Lower lobe of right lung (tissue), 2 donors: ENCODE measurements at regions not wholly inside any gene's neighbourhood (a gene's known extent, or its start where the extent isn't known, plus 50 kb on each side); places are given as distances from the start of the nearest gene placed in this dataset.
A peak's percentile ranks its signal among the peaks of the same experiment; 100 is the strongest.

Source experiments
- ATAC-seq, 2 donors: fragments of 200-7000 bp; cut with Tn5 transposase; one replicate each; pipeline ENCODE4 v1.9.1; 2020 to 2022; ENCODE audit warnings: mild to moderate bottlenecking in 2 of 2, moderate library complexity in 2 of 2
- DNase-seq: peaks from one replicate; pipeline ENCODE4 v3.0.0-alpha.2; 2020
- H3K27ac ChIP-seq: fragments of 200-600 bp; one replicate; pipeline ENCODE4 v1.8.0; 2022
- H3K27me3 ChIP-seq: fragments of 200-600 bp; one replicate; pipeline ENCODE4 v1.8.0; 2022; ENCODE audit warnings: low read depth
- H3K36me3 ChIP-seq: fragments of 200-600 bp; one replicate; pipeline ENCODE4 v1.8.0; 2022; ENCODE audit warnings: mild to moderate bottlenecking
- H3K4me1 ChIP-seq: fragments of 200-600 bp; one replicate; pipeline ENCODE4 v1.8.0; 2022
- H3K4me3 ChIP-seq: fragments of 200-600 bp; one replicate; pipeline ENCODE4 v1.8.0; 2022; ENCODE audit warnings: mild to moderate bottlenecking
- H3K9me3 ChIP-seq: fragments of 200-600 bp; one replicate; pipeline ENCODE4 v1.8.0; 2022
- intact Hi-C: fragments of 100-400 bp; cut with DNase I; formaldehyde crosslinking; loops from one replicate; pipeline ENCODE4 v1.11.0; 2022
- TF ChIP-seq, protein P1 (sequence below): fragments of 200-600 bp; IDR thresholded peaks from one replicate; pipeline ENCODE4 v1.8.0; 2022; ENCODE audit warnings: antibody characterized with exemption, mild to moderate bottlenecking
- donor health status: DM: no; HTN: yes; CAD: no; lungs with severe emphysema.

DNA sequence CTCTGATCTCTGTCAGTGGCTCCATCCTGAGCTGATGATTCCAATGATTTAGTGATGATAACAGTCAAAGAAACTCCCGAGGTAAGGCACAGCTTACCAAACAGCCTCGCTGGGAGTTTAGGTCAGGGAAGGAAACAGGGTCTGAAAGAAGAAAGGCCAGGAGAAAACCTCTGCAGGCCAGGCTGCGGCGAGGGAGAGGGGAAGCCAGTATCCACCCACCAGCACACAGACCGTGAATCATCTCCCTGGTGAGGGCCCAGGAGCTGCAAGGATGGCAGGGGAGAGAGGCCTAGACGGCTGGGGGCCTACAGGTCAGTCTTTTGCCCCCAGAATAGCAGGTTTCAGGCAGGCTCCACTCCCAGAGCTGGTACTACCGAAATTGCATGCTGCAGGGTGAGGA is 590.5 kb downstream of the CCDC171 start:
- no peak for DNase-seq
- ATAC-seq: no peak
- Histone ChIP-seq H3K27ac (no peak overlapping the region), H3K27me3 (no peaks in the 10 kb centered on the region), H3K9me3 (no peaks in the 10 kb centered on the region), H3K4me3 (no peak overlapping the region), H3K36me3 (no peaks in the 10 kb centered on the region), H3K4me1 (no peaks in the 10 kb centered on the region)
- TF ChIP-seq, protein P1, sequence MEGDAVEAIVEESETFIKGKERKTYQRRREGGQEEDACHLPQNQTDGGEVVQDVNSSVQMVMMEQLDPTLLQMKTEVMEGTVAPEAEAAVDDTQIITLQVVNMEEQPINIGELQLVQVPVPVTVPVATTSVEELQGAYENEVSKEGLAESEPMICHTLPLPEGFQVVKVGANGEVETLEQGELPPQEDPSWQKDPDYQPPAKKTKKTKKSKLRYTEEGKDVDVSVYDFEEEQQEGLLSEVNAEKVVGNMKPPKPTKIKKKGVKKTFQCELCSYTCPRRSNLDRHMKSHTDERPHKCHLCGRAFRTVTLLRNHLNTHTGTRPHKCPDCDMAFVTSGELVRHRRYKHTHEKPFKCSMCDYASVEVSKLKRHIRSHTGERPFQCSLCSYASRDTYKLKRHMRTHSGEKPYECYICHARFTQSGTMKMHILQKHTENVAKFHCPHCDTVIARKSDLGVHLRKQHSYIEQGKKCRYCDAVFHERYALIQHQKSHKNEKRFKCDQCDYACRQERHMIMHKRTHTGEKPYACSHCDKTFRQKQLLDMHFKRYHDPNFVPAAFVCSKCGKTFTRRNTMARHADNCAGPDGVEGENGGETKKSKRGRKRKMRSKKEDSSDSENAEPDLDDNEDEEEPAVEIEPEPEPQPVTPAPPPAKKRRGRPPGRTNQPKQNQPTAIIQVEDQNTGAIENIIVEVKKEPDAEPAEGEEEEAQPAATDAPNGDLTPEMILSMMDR: no peak
- intact Hi-C loops: no loop called here

DNA sequence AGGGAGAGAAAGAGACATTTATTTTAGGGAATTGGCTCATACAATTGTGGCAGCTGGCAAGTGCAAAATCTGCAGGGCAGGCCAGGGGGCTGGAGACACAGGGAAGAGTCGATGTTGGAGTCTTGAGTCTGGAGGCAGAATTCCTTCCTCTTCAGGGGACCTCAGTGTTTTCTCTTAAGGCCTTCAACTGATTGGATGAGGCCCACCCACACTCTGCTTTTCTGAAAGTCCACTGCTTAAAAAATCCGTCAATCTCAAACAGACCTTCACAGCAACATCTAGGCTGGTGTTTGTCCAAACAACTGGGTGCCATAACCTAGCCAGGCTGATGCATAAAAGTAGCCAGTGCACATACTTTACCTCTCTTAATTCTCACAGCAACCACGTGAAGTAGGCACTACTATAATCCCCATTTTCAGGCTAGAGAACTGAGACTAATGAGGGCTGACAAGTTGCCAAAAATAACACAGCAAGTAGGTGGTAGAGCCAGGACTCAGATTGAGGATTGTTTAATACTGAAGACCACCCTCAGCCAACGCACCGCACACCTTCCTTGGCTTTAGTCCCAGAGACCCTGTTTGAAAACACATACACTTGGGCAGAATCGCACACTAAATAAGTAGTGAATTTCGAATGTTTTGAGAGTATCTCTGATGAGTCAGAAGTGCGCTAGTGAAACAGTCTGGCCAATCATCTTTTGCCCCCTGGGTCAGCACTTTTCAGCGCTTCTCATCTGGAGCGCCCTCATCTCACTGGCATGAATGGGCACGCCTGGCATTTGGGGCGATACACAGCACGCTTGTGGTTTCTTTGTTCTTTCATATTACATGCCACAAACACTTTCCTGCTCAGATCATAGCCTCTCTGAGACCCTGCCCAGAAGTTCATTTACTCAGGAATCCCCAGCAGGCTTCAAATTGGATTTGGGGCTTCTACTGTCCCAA is 591.4 kb downstream of the CCDC171 start:
- no peaks in the 10 kb centered on the region for H3K36me3 ChIP-seq
- DNase-seq: no peak
- H3K27me3 ChIP-seq: no peaks in the 10 kb centered on the region
- H3K4me3 ChIP-seq: no peak overlapping the region
- H3K4me1 ChIP-seq: no peaks in the 10 kb centered on the region
- ATAC-seq: no peak
- no peaks in the 10 kb centered on the region for H3K9me3 ChIP-seq
- TF ChIP-seq, protein P1: no peak
- H3K27ac ChIP-seq: no peak overlapping the region
- intact Hi-C loops: no loop called here

DNA sequence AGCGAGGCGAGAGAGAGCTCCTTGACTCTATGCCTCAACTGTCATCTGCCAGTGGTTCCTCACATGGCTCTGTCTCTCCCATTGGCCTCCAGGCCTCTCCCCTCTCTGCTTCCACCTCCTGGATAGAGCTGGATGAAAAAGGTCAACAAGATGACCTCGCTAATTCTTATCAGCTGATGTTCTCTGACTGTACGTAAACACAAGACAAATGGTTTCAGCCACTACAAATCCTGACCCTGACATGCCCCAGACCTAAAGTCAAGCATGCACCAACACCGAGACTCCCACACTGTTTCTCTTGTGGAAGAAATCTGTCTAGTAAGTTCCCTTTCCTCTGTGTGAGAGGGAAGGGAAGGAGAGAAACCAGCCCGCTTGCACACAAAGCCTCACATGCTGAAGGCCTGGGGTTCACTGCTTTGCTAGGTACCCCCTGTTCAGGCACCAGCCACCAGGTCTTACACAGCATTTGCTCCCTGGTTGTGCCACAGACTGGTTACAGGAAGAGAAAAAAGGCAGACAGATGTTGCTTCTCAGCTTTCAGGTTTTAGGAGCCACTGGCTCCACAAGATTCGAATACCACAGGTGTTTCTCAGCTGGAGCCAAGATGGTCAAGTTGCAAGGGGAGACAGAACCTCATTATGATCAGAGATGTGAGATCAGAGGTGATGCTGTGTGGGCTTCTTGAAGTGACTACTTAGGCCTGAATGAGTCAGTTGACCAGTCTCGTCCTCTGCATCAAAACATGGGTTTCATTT is 592.5 kb downstream of the CCDC171 start:
- intact Hi-C loops: no loop called here
- Histone ChIP-seq H3K4me1 (no peaks in the 10 kb centered on the region), H3K27me3 (no peaks in the 10 kb centered on the region), H3K9me3 (no peaks in the 10 kb centered on the region), H3K27ac (no peak overlapping the region), H3K36me3 (no peaks in the 10 kb centered on the region), H3K4me3 (no peak overlapping the region)
- TF ChIP-seq, protein P1: no peak
- peak in 1 of 2 donors; percentile 23 for ATAC-seq
- DNase-seq: no peak

DNA sequence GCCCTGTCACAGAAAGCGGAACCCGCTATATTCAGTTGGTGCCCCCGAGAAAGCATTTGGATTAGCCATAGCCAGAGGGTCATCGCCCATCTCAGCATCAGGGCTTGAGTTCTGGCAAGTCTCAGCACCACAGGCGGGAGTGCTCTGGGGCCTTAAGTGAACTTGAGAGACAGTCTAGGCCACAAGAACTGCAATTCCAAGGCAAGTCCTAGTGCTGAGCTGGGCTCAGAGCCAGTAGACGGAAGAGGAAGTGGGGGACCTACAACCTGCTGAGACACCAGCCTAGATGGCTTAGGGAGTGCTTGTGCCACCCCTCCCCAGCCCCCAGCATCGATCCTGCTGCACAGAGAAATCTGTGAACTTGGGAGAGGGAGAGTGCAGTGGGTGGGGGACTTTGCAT is 594.9 kb downstream of the CCDC171 start:
- no peak overlapping the region for H3K27ac ChIP-seq
- TF ChIP-seq, protein P1: no peak
- H3K27me3 ChIP-seq: no peaks in the 10 kb centered on the region
- intact Hi-C loops: no loop called here
- H3K36me3 ChIP-seq: no peaks in the 10 kb centered on the region
- DNase-seq (no peak), ATAC-seq (peak in 1 of 2 donors; percentile 23)
- no peaks in the 10 kb centered on the region for H3K9me3 ChIP-seq
- H3K4me3 ChIP-seq: no peak overlapping the region
- no peaks in the 10 kb centered on the region for H3K4me1 ChIP-seq

DNA sequence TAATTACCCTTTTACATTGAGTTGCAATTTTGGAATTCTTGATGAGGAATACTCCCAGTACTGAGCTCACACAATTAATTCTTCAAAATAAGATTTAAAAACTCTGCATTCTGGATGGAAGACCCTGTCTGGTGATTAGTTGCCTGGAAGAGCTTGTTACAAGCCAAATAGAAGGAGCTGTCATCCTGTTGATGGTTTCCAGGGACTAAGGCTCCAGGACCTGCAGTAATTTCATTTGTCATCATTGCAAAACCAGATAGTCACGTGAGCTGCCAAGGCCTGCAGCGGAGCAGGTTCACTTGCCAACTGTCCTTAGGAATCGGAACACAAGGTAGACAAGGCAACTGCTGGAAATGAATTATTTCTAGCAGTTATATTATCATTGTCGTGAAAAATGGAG is 597.7 kb downstream of the CCDC171 start:
- Histone ChIP-seq H3K27ac (no peak overlapping the region), H3K4me1 (no peaks in the 10 kb centered on the region), H3K9me3 (no peaks in the 10 kb centered on the region), H3K36me3 (no peaks in the 10 kb centered on the region), H3K27me3 (peaks cover 5% of the 10 kb centered on the region), H3K4me3 (no peak overlapping the region)
- DNase-seq: no peak
- no peak for ATAC-seq
- TF ChIP-seq, protein P1: no peak
- intact Hi-C loops: no loop called here
